Activated CD4-positive, alpha-beta T cell treated with anti-CD3 and anti-CD28 coated beads, Interleukin-2, amount 50 U/mL, for 16 hours (primary cell): ENCODE measurements at regions not wholly inside any gene's neighbourhood (a gene's known extent, or its start where the extent isn't known, plus 50 kb on each side); places are given as distances from the start of the nearest gene placed in this dataset.
"Not testable (repeated sequence)": the region's sequence is repeated elsewhere in the genome, so short reads cannot be mapped to it uniquely, and the experiment has no call there.

Experiments
- DNase-seq: peaks from one replicate; pipeline ENCODE4 v3.0.0-alpha.2; 2020

- DNase-seq: no peak
Measured at GRCh38 chr15:38128921-38129320, 123.7 kb upstream of the SPRED1 start.

GRCh38 chr15:38129531-38130204 is 123.0 kb upstream of the SPRED1 start:
- DNase-seq: peak; percentile 28

- no peak for DNase-seq
Measured at GRCh38 chr15:38130205-38130567, 122.5 kb upstream of the SPRED1 start.

- DNase-seq: peak; percentile 43
Measured at GRCh38 chr15:38130740-38131498, 121.7 kb upstream of the SPRED1 start.

GRCh38 chr15:38134252-38134651 is 118.4 kb upstream of the SPRED1 start:
- no peak for DNase-seq

- not testable (repeated sequence) for DNase-seq
Measured at GRCh38 chr15:38142195-38142594, 110.4 kb upstream of the SPRED1 start.

- DNase-seq: no peak
Measured at GRCh38 chr15:38144921-38145320, 107.7 kb upstream of the SPRED1 start.

- DNase-seq: no peak
Measured at GRCh38 chr15:38145651-38146111, 107.0 kb upstream of the SPRED1 start.

GRCh38 chr15:38147246-38147645 is 105.4 kb upstream of the SPRED1 start:
- DNase-seq: no peak

- no peak for DNase-seq
Measured at GRCh38 chr15:38148471-38148870, 104.2 kb upstream of the SPRED1 start.

GRCh38 chr15:38149315-38149714 is 103.3 kb upstream of the SPRED1 start:
- no peak for DNase-seq

GRCh38 chr15:38150148-38150547 is 102.5 kb upstream of the SPRED1 start:
- no peak for DNase-seq

- no peak for DNase-seq
Measured at GRCh38 chr15:38150794-38151193, 101.8 kb upstream of the SPRED1 start.

GRCh38 chr15:38153781-38154180 is 98.9 kb upstream of the SPRED1 start:
- DNase-seq: no peak

GRCh38 chr15:38154255-38154654 is 98.4 kb upstream of the SPRED1 start:
- DNase-seq: no peak

GRCh38 chr15:38154837-38155236 is 97.8 kb upstream of the SPRED1 start:
- no peak for DNase-seq

- DNase-seq: no peak
Measured at GRCh38 chr15:38163658-38164057, 89.0 kb upstream of the SPRED1 start.

- DNase-seq: no peak
Measured at GRCh38 chr15:38164061-38164460, 88.6 kb upstream of the SPRED1 start.

GRCh38 chr15:38164507-38164906 is 88.1 kb upstream of the SPRED1 start:
- no peak for DNase-seq

- DNase-seq: no peak
Measured at GRCh38 chr15:38168467-38169070, 84.1 kb upstream of the SPRED1 start.

GRCh38 chr15:38171973-38172372 is 80.7 kb upstream of the SPRED1 start:
- DNase-seq: no peak

- DNase-seq: no peak
Measured at GRCh38 chr15:38174691-38175090, 77.9 kb upstream of the SPRED1 start.

GRCh38 chr15:38176155-38176554 is 76.5 kb upstream of the SPRED1 start:
- no peak for DNase-seq

- no peak for DNase-seq
Measured at GRCh38 chr15:38176691-38177090, 75.9 kb upstream of the SPRED1 start.
